22Rv1 (cell line): ENCODE measurements at regions not wholly inside any gene's neighbourhood (a gene's known extent, or its start where the extent isn't known, plus 50 kb on each side); places are given as distances from the start of the nearest gene placed in this dataset.
A peak's percentile ranks its signal among the peaks of the same experiment; 100 is the strongest.
"Not testable (repeated sequence)": the region's sequence is repeated elsewhere in the genome, so short reads cannot be mapped to it uniquely, and the experiment has no call there.

Source experiments
- H3K27ac ChIP-seq: fragments of 450-650 bp; 2 replicates; pipeline ENCODE4 v1.5.1; 2017
- ZFX ChIP-seq: fragments of 450-650 bp; IDR thresholded peaks from 2 replicates; pipeline ENCODE4 v1.6.1; 2017; ENCODE audit warnings: antibody characterized with exemption, borderline replicate concordance
- TF ChIP-seq, protein P1 (sequence below): fragments of 450-650 bp; IDR thresholded peaks from 2 replicates; pipeline ENCODE4 v1.5.1; 2017; ENCODE audit warnings: mild to moderate bottlenecking

DNA sequence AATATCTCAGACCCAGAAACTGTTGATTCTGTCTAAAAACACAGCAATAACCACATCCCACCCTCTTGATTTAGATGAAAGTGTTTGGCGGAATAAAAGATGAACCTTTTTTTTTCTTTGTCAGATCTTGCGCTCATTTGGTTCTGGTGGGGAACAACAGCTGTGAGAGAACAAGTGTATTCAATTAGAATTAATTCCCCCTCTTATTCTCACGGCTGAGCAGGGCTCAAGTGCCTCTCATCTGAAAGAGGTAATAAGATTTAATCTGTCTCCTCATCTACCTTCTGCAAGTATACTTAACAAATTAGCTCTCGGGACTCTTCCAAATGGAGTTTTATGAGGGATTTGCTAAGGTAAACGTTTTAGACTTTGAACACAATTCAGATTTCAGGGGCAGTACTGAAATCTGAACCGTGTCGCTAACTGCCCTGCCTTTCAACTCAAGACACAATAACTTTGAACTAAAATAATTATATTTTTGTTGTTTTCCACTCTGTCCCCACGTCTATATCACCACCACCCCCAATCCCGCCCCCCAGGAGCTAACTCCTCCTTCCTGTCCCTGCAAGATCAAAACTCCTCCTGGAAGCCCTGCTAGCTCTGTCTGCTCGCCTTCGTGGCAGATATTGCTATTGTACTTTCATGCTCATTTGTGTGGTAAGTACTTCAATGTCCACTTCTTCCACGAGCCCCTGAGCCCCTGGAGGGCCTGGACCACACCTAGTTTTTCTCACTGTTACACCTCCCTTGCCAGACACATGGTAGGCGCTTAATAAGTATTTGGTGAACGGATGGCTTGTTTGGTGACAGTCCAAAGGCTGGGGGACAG is 54.2 kb upstream of the ROPN1B start:
- H3K27ac ChIP-seq: peak overlapping the region; percentile 42

DNA sequence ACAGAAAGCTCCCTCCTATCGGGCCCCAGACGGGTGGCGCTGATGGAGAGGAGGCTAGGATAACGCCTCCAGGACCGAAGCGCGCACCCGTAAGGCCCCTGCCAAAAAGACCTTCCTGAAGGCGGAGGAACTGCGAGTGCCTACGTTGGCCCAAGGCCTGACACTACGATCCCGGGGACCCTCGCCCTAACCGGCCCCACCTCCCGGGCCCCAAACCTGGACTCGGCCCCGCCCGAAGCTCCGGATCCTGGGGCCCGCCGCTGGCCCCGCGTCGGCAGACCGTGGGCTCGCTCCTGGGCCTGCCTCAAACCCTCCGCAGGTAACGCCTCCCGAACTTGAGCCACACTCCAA is 53.6 kb upstream of the ROPN1B start:
- H3K27ac ChIP-seq: peak overlapping the region; percentile 42

DNA sequence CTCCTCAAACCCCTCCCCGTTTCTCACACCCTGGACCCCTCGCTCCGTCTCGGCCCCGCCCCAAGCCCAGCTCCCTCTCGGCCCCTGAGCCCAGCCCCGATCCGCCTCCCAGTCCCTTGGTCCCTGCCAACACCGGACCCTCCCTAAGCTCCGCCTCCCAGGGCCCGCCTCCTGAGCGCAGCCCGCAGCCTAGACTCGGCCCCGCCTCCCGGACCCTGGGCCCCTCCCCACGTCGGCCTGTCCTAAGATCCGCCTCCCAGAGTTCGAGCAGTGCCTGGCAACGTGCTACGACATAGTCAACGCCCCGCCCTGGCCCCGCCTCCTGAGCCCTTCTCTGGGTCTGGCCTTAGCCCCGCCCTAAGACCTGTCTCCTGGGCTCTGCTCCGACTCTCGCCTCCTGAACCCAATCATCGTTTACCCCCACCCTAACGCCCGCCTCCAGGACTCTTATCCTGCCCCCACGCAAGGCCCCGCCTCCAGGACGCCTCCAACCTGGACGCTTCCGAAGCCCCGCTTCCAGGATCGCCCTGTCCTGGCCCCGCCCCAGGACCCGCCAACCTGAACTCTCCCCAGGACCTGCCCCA is 53.1 kb upstream of the ROPN1B start:
- H3K27ac ChIP-seq: peak overlapping the region; percentile 42

DNA sequence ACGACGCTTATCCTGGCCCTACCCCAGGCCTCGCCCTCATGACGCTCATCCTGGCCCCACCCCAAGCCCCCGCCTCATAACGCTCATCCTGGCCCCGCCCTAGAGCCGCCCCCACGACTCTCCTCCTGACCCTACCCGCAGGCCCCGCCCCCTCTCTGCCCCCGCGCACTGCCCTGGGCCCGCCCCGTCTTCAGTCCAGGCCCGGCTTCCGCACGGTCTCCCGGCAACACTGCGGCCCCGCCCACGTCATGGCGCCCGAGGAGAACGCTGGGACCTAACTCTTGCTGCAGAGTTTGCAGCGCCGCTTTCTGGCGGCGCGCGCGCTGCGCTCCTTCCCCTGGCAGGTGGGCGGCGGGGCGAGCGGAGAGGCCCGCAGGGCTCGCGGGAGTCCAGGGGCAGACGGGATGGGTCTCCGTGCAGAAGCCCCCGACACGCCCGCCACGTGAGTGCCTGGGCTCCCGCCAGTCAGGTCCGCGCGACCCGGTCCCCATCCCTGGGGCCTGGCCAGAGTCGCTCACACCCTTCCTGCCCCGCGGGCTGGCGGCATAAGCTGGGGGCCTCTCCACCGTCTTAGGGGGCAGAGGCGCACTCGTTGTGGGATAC is 52.5 kb upstream of the ROPN1B start:
- TF ChIP-seq, protein P1, sequence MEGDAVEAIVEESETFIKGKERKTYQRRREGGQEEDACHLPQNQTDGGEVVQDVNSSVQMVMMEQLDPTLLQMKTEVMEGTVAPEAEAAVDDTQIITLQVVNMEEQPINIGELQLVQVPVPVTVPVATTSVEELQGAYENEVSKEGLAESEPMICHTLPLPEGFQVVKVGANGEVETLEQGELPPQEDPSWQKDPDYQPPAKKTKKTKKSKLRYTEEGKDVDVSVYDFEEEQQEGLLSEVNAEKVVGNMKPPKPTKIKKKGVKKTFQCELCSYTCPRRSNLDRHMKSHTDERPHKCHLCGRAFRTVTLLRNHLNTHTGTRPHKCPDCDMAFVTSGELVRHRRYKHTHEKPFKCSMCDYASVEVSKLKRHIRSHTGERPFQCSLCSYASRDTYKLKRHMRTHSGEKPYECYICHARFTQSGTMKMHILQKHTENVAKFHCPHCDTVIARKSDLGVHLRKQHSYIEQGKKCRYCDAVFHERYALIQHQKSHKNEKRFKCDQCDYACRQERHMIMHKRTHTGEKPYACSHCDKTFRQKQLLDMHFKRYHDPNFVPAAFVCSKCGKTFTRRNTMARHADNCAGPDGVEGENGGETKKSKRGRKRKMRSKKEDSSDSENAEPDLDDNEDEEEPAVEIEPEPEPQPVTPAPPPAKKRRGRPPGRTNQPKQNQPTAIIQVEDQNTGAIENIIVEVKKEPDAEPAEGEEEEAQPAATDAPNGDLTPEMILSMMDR: no peak
- TF ChIP-seq ZFX: no peak
- no peak overlapping the region for H3K27ac ChIP-seq

DNA sequence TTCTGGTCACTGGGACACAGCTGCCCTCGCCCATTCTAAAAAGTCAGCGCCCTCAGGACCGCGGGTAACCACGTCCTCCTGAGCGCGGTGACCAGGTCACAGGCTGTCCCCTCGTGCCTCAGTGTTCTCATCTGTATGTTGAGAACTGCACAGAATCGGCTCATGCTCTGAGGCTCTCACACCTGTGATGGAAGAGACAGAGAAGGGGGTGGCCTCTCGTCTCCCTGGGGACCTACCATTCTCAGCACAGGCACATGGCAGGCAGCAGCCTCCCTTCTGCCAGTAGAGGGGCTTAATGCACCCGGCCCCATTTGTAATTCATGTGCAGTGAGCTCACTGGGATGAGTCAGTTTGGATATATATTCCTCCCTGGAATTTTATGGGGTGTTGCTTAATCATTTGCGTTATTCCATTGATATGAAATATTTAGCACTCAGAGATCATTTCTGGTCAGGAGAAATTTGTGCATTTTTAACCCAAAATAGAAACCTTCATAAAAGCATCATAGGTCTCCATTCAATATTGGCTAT is 51.9 kb upstream of the ROPN1B start:
- H3K27ac ChIP-seq: not testable (repeated sequence)

DNA sequence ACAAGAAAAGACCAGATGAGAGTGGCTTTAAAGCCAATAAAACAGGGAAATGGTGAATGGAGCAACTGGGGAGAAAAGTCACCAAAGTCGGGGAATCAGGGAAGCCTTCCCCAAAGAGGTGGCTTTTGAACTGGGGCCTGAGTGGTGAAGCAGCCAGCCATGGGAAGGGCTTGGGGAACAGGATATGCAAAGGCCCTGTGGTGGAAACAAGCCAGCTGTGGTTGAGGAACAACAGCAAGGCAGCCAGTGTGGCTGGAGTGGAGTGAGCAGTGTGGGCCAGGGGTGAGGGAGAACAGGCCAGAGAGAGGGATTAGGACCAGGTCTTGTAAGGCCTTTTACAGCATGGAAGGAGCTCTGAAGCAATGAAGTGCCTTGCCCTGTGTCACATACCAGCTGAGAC is 51.0 kb upstream of the ROPN1B start:
- not testable (repeated sequence) for H3K27ac ChIP-seq

DNA sequence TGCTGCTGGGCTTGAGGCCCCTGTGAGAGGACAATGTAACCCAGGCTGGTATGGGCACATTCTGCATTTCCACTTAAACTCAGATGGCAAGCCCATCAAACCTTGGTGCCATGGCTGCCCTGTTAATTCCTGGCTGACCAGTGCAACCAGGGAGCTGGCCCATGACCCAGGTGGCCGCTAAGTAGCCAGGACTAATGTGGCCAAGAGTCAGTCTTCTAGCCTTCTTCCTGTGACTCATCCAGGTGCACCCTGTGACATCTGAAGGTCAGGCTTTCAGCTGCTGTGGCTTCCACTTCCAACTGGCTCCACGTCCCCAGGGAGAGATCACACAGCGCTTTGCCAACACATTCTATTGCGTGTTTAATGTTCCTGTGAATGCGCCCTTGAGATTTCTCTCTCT is 50.5 kb upstream of the ROPN1B start:
- not testable (repeated sequence) for H3K27ac ChIP-seq

DNA sequence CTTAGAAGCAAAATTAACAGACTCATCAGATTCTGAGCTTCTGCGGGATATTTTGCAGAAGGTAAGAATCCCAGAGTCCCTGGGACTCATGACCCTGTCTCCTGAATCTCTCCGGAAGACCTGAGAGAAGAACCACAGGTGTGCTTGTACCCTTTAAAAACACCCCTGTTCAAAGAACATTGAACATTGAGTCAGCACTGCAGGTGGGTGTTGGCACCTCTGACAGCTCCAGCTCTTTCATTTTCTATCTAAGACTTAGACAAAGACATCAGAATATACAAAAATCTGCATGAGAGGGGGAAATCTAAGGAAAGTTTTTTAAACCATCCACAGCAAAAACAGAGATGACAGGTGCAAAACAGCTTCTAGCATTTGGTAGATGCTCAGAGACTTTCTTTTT is 50.1 kb upstream of the ROPN1B start:
- not testable (repeated sequence) for H3K27ac ChIP-seq
